ENCODE measurements at regions not wholly inside any gene's neighbourhood (a gene's known extent, or its start where the extent isn't known, plus 50 kb on each side); places are given as distances from the start of the nearest gene placed in this dataset.

DNA sequence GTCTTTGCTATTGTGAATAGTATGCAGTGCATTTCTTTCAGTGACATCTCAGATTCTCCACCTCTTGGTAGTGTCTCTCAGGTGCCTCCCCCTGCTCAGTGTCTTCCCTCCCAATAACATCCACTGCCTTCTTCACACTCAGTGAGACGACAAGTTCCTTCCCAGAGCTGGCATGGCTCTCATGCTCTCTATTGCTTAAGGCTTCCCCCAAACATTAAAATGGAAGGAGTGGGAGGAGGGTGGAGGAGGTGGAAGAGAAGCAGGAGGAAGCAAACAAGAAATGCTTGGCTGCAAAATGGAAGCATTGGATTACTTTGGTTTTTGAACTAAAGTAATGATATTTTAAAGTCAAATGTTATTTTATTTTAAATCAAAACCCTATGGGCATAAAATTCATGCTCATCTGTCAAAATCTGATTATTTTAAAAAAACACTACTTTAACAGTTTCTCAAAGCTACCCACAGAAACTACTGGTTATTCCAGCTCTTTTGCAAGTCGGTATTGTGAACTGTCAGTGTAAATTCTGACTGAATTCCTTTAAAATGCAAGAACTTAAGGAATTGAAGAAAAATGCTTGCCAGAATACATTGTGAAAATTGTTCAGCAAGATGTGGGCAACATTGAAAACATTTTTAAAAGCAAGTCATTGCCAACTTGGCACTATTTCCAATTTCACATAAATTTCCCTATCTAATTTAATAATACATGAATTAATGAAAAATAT, 727.6 kb upstream of the ARGLU1 start:
- intact Hi-C loops (cut with DNase I), result no loop called here
- ATAC-seq (no peak), DNase-seq (ENCODE audit: missing footprints) (no peak)

DNA sequence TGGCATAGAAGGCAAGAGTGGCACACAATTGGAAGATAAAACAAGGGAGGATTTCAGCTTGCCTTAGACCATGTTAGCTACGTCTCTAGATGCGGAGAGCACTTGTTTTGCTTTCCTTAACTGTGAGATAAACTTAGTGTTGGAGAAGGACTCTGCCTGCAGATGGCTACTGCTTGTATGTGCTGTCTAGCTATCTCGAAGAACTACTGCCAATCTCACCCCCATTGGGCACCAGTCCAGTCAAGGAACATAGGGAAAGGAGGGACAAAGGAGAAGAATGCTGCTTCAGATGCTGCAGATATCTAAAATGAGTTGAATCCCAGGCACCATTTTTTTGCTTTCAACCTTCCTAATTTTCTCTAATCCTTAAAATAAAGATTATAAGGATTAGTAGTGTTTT, 726.0 kb upstream of the ARGLU1 start:
- intact Hi-C loops (cut with DNase I), result no loop called here

GRCh38 chr13:107291875-107292274, 723.9 kb upstream of the ARGLU1 start:
- intact Hi-C loops (cut with DNase I), result no loop called here
- DNase-seq (ENCODE audit: missing footprints), result no peak

More for the DNA sequence above, 726.0 kb upstream of the ARGLU1 start:
- DNase-seq (ENCODE audit: missing footprints) (no peak), ATAC-seq (no peak)

GRCh38 chr13:107289540-107289939, 721.6 kb upstream of the ARGLU1 start:
- intact Hi-C loops (cut with DNase I), result no loop called here
- no peak for DNase-seq (ENCODE audit: missing footprints)
- ATAC-seq, result no peak

More at GRCh38 chr13:107291875-107292274, 723.9 kb upstream of the ARGLU1 start:
- no peak for ATAC-seq

GRCh38 chr13:107284173-107284572, 716.2 kb upstream of the ARGLU1 start:
- intact Hi-C loops (cut with DNase I), result no loop called here
- DNase-seq (ENCODE audit: missing footprints) (no peak), ATAC-seq (no peak)

GRCh38 chr13:107277911-107278310, 710.0 kb upstream of the ARGLU1 start:
- DNase-seq (ENCODE audit: missing footprints) (no peak), ATAC-seq (no peak)
- intact Hi-C loops (cut with DNase I), result no loop called here

- DNase-seq (ENCODE audit: missing footprints), result no peak
- no peak for ATAC-seq
- intact Hi-C loops (cut with DNase I), result no loop called here
These were observed 709.0 kb upstream of the ARGLU1 start for GRCh38 chr13:107276936-107277335.

GRCh38 chr13:107275945-107276614, 708.1 kb upstream of the ARGLU1 start:
- intact Hi-C loops (cut with DNase I), result no loop called here
- DNase-seq (ENCODE audit: missing footprints) (no peak), ATAC-seq (no peak)

DNA sequence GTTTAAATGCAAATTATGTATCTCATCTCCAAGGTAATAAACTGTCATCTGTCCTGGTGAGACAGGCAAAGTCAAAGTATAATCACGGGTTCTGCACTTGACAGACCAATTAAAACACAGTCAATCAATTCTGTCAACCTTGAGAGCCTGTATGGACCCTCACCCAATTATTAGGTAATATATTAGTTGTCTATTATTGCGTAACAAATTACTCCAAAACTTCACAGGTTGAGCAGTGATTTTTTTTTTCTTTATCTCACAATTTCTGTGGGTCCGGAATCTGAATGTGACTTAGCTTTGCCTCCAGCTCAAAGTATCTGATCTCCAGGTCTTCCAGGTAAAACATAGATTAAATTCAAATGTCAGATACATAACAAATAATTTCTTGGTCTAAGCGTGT, 707.4 kb upstream of the ARGLU1 start:
- intact Hi-C loops (cut with DNase I), result no loop called here
- DNase-seq (ENCODE audit: missing footprints), result no peak
- ATAC-seq, result no peak

DNA sequence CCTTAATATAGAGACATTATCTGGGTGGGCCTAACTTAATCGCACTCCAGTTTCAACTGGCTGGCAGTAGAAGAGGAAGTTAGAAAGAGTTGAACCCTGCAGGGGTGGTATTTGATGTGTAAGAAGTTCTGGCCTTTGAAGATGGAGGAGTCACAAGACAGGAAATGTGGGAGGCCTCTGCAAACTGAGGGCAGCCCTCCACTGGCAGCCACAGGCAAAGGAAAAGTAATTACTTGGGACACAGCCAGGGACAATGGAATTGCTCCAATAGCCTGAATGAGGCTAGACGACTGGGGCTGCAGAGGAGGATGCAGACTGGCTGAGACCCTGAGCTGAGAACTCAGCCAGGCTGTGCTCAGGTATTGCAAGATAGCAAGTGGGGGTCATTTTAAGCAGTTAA, 703.3 kb upstream of the ARGLU1 start:
- no peak for ATAC-seq
- intact Hi-C loops (cut with DNase I), result no loop called here
- no peak for DNase-seq (ENCODE audit: missing footprints)

- intact Hi-C loops (cut with DNase I), result no loop called here
- DNase-seq (ENCODE audit: missing footprints), result no peak
- ATAC-seq, result no peak
These were observed 698.7 kb upstream of the ARGLU1 start for GRCh38 chr13:107266657-107267056.

DNA sequence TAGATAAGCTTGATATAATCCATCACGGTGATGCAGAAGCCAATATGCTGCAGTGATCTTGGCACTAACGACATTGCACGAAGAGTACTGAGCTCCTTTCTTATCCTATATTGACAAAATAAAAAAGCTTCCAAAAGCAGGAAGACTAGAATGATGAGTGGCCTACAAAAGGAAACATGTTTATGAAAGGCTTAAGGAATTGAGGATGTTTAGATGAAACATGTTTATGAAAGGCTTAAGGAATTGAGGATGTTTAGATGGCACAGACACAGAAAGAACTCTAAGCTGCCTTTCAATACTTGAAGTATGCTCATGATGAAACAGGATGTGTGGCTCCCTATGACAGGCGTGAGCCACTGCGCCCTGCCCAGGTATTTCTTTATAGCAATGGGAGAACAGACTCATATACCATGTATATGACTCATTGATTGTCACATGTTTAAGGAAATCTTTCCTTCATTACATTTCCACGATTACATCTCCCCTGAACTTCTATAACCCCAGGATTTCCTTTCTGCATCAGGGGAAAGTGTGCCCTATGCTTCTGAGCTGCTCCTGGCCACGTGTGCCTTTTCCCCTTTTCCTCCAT, 690.8 kb upstream of the ARGLU1 start:
- ATAC-seq (no peak), DNase-seq (ENCODE audit: missing footprints) (no peak)
- intact Hi-C loops (cut with DNase I), result no loop called here

GRCh38 chr13:107254392-107254791, 686.5 kb upstream of the ARGLU1 start:
- ATAC-seq (no peak), DNase-seq (ENCODE audit: missing footprints) (no peak)
- intact Hi-C loops (cut with DNase I), result no loop called here

DNA sequence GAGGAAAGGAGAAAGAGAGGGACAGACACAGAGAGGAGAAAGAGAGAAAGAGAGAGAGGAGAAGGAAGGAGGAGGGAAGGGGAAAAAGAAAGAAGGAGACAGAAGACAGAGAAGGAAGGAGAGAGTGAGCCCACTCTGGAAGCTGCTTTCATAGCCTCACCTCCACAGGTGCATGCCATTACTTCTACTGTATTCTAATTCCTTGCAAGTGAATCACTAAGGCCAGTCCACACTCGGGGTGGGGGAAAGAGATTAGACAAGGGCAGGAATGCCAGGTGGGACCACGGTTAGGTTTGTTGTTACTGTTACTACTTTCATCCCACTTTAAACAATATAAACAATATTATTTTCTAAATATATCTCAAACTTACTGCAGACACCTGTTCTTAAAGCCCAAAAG, 684.5 kb upstream of the ARGLU1 start:
- DNase-seq (ENCODE audit: missing footprints) (no peak), ATAC-seq (no peak)
- intact Hi-C loops (cut with DNase I), result no loop called here

DNA sequence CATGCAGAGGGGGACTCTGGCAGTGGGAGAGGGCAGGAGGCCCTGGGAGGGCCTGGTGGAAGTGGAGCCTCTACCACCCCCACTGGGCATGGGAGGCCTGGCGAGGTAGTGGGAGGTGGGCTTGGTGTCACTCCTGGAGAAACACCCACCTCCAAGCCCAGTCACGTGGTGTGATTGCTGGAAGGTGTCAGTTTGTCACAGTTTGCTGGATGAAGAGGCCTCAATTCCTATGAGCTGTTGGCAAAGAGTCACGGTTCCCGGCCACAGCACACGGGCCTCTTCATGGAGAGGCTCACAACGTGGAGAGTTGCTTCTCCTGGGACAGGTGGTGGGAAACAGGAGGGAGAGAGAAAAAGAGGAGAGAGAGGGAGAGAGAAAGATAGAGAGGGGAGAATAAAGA, 684.1 kb upstream of the ARGLU1 start:
- ATAC-seq, result no peak
- intact Hi-C loops (cut with DNase I), result no loop called here
- no peak for DNase-seq (ENCODE audit: missing footprints)

DNA sequence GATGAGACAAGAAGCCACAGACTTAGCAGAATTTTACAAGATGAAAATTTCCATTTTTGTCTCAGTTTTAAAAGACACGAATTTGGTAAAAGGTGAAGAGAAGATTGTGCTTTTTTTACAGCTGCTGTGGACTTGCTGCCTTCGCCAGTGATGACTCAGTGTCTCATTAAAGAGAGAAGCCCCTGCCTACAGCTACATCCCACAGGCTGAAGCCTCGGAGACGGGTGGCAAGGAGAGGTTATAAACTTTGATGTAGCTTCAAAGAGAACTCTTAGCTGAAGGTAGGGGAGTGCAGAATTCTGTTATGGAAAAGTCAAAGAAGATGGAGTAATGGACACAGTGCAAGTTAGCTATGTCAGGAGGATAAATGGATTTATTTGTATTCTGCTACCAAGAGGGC, 683.4 kb upstream of the ARGLU1 start:
- ATAC-seq (no peak), DNase-seq (ENCODE audit: missing footprints) (no peak)
- intact Hi-C loops (cut with DNase I), result no loop called here

GRCh38 chr13:107250628-107251027, 682.7 kb upstream of the ARGLU1 start:
- DNase-seq (ENCODE audit: missing footprints), result no peak
- intact Hi-C loops (cut with DNase I), result no loop called here
- no peak for ATAC-seq

- DNase-seq (ENCODE audit: missing footprints), result no peak
- intact Hi-C loops (cut with DNase I), result no loop called here
- no peak for ATAC-seq
These were observed 676.3 kb upstream of the ARGLU1 start for GRCh38 chr13:107244241-107244640.

- no peak for DNase-seq (ENCODE audit: missing footprints)
- intact Hi-C loops (cut with DNase I), result no loop called here
- ATAC-seq, result no peak
These were observed 674.2 kb upstream of the ARGLU1 start for GRCh38 chr13:107242138-107242537.

DNA sequence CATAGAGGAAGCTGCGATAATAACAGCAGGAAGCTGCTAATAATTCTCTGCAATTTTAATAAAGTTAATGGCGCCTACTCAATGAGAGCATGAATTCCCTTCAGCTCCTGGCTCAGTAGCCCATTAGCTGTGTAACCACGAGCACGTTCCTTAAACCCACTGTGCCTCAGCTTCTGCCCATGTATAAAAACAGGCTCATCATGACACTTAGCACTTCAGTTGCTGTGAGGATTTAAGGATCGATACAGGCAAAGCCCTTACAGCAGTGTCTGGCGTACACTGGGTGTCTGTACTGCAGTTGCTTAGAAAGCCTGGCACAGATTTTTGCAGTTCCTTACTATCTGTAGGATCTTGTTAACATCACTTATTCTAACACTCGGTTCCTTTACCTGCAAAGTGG, 673.4 kb upstream of the ARGLU1 start:
- intact Hi-C loops (cut with DNase I), result no loop called here
- DNase-seq (ENCODE audit: missing footprints) (no peak), ATAC-seq (no peak)
